IPS-18a (cell line): ENCODE measurements at regions not wholly inside any gene's neighbourhood (a gene's known extent, or its start where the extent isn't known, plus 50 kb on each side); places are given as distances from the start of the nearest gene placed in this dataset.

Experiments used
- H3K27ac ChIP-seq: one replicate; pipeline ENCODE4 v1.5.1; 2013; ENCODE audit warnings: low read length
- H3K27me3 ChIP-seq: one replicate; pipeline ENCODE4 v1.6.1; 2013; ENCODE audit warnings: mild to moderate bottlenecking, low read length; ENCODE audit not compliant: control insufficient read depth, insufficient read depth
- H3K36me3 ChIP-seq: one replicate; pipeline ENCODE4 v1.6.1; 2013; ENCODE audit warnings: low read depth, low read length; ENCODE audit not compliant: control insufficient read depth
- H3K4me1 ChIP-seq: one replicate; pipeline ENCODE4 v1.6.1; 2013; ENCODE audit warnings: low read depth, low read length; ENCODE audit not compliant: control insufficient read depth
- H3K4me3 ChIP-seq: one replicate; pipeline ENCODE4 v1.5.1; 2013; ENCODE audit warnings: low read length
- H3K9ac ChIP-seq: one replicate; pipeline ENCODE4 v1.6.1; 2013; ENCODE audit warnings: mild to moderate bottlenecking, low read length, moderate library complexity
- H3K9me3 ChIP-seq: one replicate; pipeline ENCODE4 v1.6.1; 2013; ENCODE audit warnings: low read depth, low read length; ENCODE audit not compliant: control insufficient read depth

- Histone ChIP-seq H3K27me3 (no peaks in the 10 kb centered on the region), H3K36me3 (no peaks in the 10 kb centered on the region), H3K27ac (no peak overlapping the region), H3K4me1 (peaks cover 4% of the 10 kb centered on the region), H3K9me3 (no peaks in the 10 kb centered on the region), H3K4me3 (no peak overlapping the region), H3K9ac (no peak overlapping the region)
Observed at GRCh38 chr3:124567179-124567578, 163.1 kb upstream of the UMPS start.

GRCh38 chr3:124569761-124570160, 160.5 kb upstream of the UMPS start:
- H3K27ac ChIP-seq, result no peak overlapping the region
- no peaks in the 10 kb centered on the region for H3K27me3 ChIP-seq
- peaks cover 4% of the 10 kb centered on the region for H3K4me1 ChIP-seq
- no peak overlapping the region for H3K4me3 ChIP-seq
- no peaks in the 10 kb centered on the region for H3K9me3 ChIP-seq
- no peak overlapping the region for H3K9ac ChIP-seq
- H3K36me3 ChIP-seq, result no peaks in the 10 kb centered on the region

- no peaks in the 10 kb centered on the region for H3K27me3 ChIP-seq
- no peak overlapping the region for H3K27ac ChIP-seq
- H3K9me3 ChIP-seq, result no peaks in the 10 kb centered on the region
- H3K9ac ChIP-seq, result no peak overlapping the region
- H3K4me3 ChIP-seq, result no peak overlapping the region
- peaks cover 2% of the 10 kb centered on the region for H3K4me1 ChIP-seq
- no peaks in the 10 kb centered on the region for H3K36me3 ChIP-seq
Observed at GRCh38 chr3:124570232-124570631, 160.0 kb upstream of the UMPS start.

GRCh38 chr3:124572851-124573405, 157.3 kb upstream of the UMPS start:
- H3K4me3 ChIP-seq, result no peak overlapping the region
- H3K27ac ChIP-seq, result no peak overlapping the region
- no peak overlapping the region for H3K9ac ChIP-seq
- no peaks in the 10 kb centered on the region for H3K36me3 ChIP-seq
- H3K27me3 ChIP-seq, result no peaks in the 10 kb centered on the region
- H3K4me1 ChIP-seq, result no peaks in the 10 kb centered on the region
- H3K9me3 ChIP-seq, result no peaks in the 10 kb centered on the region

- H3K36me3 ChIP-seq, result no peaks in the 10 kb centered on the region
- H3K4me3 ChIP-seq, result no peak overlapping the region
- H3K9me3 ChIP-seq, result no peaks in the 10 kb centered on the region
- H3K9ac ChIP-seq, result no peak overlapping the region
- no peaks in the 10 kb centered on the region for H3K4me1 ChIP-seq
- no peak overlapping the region for H3K27ac ChIP-seq
- H3K27me3 ChIP-seq, result no peaks in the 10 kb centered on the region
Observed at GRCh38 chr3:124574012-124574411, 156.2 kb upstream of the UMPS start.

- H3K4me1 ChIP-seq, result no peaks in the 10 kb centered on the region
- no peaks in the 10 kb centered on the region for H3K9me3 ChIP-seq
- H3K4me3 ChIP-seq, result no peak overlapping the region
- no peak overlapping the region for H3K27ac ChIP-seq
- H3K27me3 ChIP-seq, result no peaks in the 10 kb centered on the region
- H3K36me3 ChIP-seq, result no peaks in the 10 kb centered on the region
- H3K9ac ChIP-seq, result no peak overlapping the region
Observed at GRCh38 chr3:124576565-124577493, 153.4 kb upstream of the UMPS start.

GRCh38 chr3:124577494-124578167, 152.6 kb upstream of the UMPS start:
- no peaks in the 10 kb centered on the region for H3K36me3 ChIP-seq
- no peak overlapping the region for H3K9ac ChIP-seq
- H3K4me3 ChIP-seq, result no peak overlapping the region
- no peak overlapping the region for H3K27ac ChIP-seq
- H3K9me3 ChIP-seq, result no peaks in the 10 kb centered on the region
- no peaks in the 10 kb centered on the region for H3K27me3 ChIP-seq
- H3K4me1 ChIP-seq, result no peaks in the 10 kb centered on the region

GRCh38 chr3:124579641-124580040, 150.6 kb upstream of the UMPS start:
- Histone ChIP-seq H3K9ac (no peak overlapping the region), H3K9me3 (no peaks in the 10 kb centered on the region), H3K27me3 (peaks cover 19% of the 10 kb centered on the region), H3K27ac (no peak overlapping the region), H3K4me3 (no peak overlapping the region), H3K4me1 (no peaks in the 10 kb centered on the region), H3K36me3 (no peaks in the 10 kb centered on the region)

GRCh38 chr3:124582196-124582595, 148.1 kb upstream of the UMPS start:
- Histone ChIP-seq H3K36me3 (no peaks in the 10 kb centered on the region), H3K9me3 (no peaks in the 10 kb centered on the region), H3K4me3 (no peak overlapping the region), H3K27me3 (peaks cover 45% of the 10 kb centered on the region), H3K27ac (no peak overlapping the region), H3K4me1 (peaks cover 21% of the 10 kb centered on the region), H3K9ac (no peak overlapping the region)

GRCh38 chr3:124582621-124583395, 147.4 kb upstream of the UMPS start:
- Histone ChIP-seq H3K27ac (no peak overlapping the region), H3K36me3 (no peaks in the 10 kb centered on the region), H3K9me3 (no peaks in the 10 kb centered on the region), H3K27me3 (peaks cover 51% of the 10 kb centered on the region), H3K4me1 (peaks cover 24% of the 10 kb centered on the region), H3K4me3 (no peak overlapping the region), H3K9ac (no peak overlapping the region)

GRCh38 chr3:124584245-124584551, 146.1 kb upstream of the UMPS start:
- peaks cover 54% of the 10 kb centered on the region for H3K27me3 ChIP-seq

More at GRCh38 chr3:124584245-124584551, 146.1 kb upstream of the UMPS start:
- Histone ChIP-seq H3K27ac (no peak overlapping the region), H3K9me3 (no peaks in the 10 kb centered on the region), H3K36me3 (no peaks in the 10 kb centered on the region), H3K4me1 (peaks cover 24% of the 10 kb centered on the region), H3K9ac (no peak overlapping the region), H3K4me3 (peak overlapping the region; percentile 65)
